ENCODE measurements at regions not wholly inside any gene's neighbourhood (a gene's known extent, or its start where the extent isn't known, plus 50 kb on each side); places are given as distances from the start of the nearest gene placed in this dataset.

DNA sequence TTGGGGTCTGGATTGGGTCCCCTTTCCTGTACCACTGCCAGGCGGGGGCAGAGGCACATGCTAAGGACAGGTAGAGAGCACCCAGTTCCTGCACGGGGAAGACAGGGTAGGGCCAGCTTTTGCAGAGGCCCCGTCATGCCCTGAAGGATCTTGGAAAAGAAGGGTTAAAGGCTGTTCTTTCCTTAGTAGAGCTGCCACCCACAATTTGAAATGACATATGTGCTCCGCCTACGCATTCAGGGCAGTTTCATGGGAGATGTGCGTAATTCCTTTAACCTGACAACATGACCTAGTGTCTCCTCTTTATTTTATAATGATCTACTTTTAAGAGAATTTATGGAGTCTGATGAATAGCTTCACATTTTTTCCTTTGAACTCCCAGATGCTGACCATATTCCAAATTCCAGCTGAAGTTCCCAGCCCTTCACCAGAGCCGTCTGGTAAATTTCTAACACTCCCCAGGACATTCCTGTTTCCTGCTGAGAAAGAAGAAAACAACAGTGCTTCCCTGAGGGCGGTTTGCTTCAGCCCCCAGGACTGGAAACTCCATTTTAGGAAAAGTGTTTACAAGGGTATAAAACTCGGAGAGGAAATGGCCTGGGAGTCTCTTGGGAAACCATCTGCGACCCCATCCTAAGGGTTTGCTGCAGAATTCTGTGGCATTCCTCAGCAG, 58.9 kb upstream of the PLEKHG3 start:
- TF ChIP-seq, protein P1, sequence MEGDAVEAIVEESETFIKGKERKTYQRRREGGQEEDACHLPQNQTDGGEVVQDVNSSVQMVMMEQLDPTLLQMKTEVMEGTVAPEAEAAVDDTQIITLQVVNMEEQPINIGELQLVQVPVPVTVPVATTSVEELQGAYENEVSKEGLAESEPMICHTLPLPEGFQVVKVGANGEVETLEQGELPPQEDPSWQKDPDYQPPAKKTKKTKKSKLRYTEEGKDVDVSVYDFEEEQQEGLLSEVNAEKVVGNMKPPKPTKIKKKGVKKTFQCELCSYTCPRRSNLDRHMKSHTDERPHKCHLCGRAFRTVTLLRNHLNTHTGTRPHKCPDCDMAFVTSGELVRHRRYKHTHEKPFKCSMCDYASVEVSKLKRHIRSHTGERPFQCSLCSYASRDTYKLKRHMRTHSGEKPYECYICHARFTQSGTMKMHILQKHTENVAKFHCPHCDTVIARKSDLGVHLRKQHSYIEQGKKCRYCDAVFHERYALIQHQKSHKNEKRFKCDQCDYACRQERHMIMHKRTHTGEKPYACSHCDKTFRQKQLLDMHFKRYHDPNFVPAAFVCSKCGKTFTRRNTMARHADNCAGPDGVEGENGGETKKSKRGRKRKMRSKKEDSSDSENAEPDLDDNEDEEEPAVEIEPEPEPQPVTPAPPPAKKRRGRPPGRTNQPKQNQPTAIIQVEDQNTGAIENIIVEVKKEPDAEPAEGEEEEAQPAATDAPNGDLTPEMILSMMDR (IDR thresholded peaks at IDR 0.05): no peak
- TF ChIP-seq POLR2A (IDR thresholded peaks at IDR 0.05): no peak

Measured in sigmoid colon (tissue), 3 donors.